GM12892 (cell line): ENCODE measurements at regions not wholly inside any gene's neighbourhood (a gene's known extent, or its start where the extent isn't known, plus 50 kb on each side); places are given as distances from the start of the nearest gene placed in this dataset.

Source experiments
- POLR2A ChIP-seq: IDR thresholded peaks from 2 replicates; pipeline ENCODE4 v1.6.1; 2011; ENCODE audit warnings: low read depth, low read length, control low read depth
- POLR2AphosphoS5 ChIP-seq: IDR thresholded peaks from 2 replicates; pipeline ENCODE4 v1.6.1; 2011; ENCODE audit warnings: low read depth, low read length, control low read depth
- TAF1 ChIP-seq: IDR thresholded peaks from 2 replicates; pipeline ENCODE4 v1.6.1; 2011; ENCODE audit warnings: low read depth, mild to moderate bottlenecking, control low read depth, low read length, borderline replicate concordance

DNA sequence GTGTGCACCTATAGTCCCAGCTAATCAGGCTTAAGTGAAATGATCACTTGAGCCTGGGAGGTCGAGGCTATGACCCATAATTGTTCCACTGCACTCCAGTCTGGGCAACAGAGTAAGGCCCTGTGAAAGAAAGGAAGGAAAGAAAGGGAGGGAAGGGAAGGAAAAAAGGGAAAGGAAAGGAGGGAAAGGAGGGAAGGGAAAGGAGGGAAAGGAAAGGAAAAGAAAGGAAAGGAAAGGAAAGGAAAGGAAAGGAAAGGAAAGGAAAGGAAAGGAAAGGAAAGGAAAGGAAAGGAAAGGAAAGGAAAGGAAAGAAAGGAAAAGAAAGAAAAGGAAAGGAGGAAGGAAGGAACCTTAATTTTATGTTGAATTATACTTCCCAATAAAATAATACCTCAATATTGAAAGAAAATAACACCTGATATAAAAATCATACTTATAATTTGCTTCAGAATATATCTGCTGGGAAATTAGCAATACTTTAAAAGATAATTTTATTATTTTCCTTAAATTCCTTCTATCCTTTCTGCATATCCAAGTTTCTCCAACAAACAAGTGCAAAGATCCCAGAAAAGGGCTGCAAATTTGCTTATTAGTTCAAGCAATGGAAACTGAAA, 177.3 kb downstream of the KLF12 start:
- TF ChIP-seq POLR2A (no peak), POLR2AphosphoS5 (no peak), TAF1 (no peak)
